ENCODE measurements at regions not wholly inside any gene's neighbourhood (a gene's known extent, or its start where the extent isn't known, plus 50 kb on each side); places are given as distances from the start of the nearest gene placed in this dataset.

DNA sequence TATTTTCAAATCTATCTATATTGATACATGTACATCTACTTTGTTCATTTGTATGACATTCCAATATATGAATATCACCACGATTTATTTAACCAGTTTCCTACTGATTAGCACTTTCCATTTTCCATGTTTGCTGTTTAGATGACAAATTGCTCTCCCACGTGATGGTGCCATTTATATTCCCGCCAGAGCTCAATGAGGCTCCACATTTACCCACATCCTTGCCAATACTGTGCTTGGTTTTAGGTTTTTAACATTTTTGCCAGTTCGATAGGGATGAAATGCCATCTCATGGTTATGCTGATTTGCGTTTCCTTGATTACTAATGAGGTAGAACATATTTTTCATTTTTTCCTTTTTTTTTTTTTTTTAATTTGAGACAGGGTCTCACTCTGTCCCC is 86.7 kb upstream of the TRIM2 start:
- Histone ChIP-seq H3K4me3 (no peak overlapping the region), H3K4me1 (ENCODE audit: low read depth) (no peaks in the 10 kb centered on the region), H3K9me3 (no peaks in the 10 kb centered on the region), H3K36me3 (ENCODE audit: low read depth) (no peaks in the 10 kb centered on the region)
- ATAC-seq (no peak), DNase-seq (no peak)
- intact Hi-C loops (cut with DNase I, micrococcal nuclease), result no loop called here
- TF ChIP-seq, protein P1, sequence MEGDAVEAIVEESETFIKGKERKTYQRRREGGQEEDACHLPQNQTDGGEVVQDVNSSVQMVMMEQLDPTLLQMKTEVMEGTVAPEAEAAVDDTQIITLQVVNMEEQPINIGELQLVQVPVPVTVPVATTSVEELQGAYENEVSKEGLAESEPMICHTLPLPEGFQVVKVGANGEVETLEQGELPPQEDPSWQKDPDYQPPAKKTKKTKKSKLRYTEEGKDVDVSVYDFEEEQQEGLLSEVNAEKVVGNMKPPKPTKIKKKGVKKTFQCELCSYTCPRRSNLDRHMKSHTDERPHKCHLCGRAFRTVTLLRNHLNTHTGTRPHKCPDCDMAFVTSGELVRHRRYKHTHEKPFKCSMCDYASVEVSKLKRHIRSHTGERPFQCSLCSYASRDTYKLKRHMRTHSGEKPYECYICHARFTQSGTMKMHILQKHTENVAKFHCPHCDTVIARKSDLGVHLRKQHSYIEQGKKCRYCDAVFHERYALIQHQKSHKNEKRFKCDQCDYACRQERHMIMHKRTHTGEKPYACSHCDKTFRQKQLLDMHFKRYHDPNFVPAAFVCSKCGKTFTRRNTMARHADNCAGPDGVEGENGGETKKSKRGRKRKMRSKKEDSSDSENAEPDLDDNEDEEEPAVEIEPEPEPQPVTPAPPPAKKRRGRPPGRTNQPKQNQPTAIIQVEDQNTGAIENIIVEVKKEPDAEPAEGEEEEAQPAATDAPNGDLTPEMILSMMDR (IDR thresholded peaks at IDR 0.05), result no peak

DNA sequence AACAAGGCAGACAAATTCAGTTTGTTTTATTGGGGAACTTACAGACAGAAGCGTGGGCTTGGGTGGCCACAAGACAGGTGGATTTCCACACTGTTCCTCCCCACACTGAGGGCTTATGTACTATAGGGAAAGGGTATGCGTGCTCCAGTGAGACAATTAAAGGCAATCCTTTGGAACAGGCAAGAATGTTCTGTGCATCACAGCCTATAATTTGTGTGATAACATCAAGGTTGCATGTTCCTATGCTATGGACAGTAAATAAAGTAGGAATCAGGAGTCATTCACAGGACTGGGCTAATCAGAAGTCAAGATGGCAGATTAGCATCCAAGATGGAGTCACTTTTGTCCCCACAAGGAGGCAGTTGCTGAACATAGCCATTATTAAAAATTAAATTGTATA is 84.6 kb upstream of the TRIM2 start:
- DNase-seq (no peak), ATAC-seq (no peak)
- H3K4me1 ChIP-seq (ENCODE audit: low read depth), result no peaks in the 10 kb centered on the region
- TF ChIP-seq, protein P1 (IDR thresholded peaks at IDR 0.05), result no peak
- intact Hi-C loops (cut with DNase I, micrococcal nuclease), result loop anchor here in 1 of 2 donors (10.0 kb wide), 1 partner anchor 275 kb away; no protein-coding TSS in a partner anchor
- no peak overlapping the region for H3K4me3 ChIP-seq
- H3K36me3 ChIP-seq (ENCODE audit: low read depth), result no peaks in the 10 kb centered on the region
- no peaks in the 10 kb centered on the region for H3K9me3 ChIP-seq

DNA sequence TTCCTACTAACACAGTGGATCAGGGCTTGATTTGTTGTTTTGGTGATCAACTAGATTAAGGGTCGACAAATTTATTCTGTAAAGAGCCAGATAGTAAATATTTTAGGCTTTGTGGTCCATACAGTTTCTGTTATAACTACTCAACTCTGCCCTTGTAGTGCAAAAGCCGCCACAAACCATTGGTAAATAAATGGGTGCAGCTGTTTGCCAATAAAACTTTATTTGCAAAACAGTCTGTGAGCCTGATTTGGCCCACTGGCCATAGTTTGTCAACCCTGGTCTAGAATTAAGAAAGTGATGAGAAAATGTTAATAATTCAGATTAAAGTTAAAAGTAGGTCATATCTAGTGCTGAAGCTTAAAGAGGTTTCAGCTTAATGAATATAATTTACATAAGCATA is 84.0 kb upstream of the TRIM2 start:
- intact Hi-C loops (cut with DNase I, micrococcal nuclease), result loop anchor here in 1 of 2 donors (10.0 kb wide), 1 partner anchor 275 kb away; no protein-coding TSS in a partner anchor
- Histone ChIP-seq H3K36me3 (ENCODE audit: low read depth) (no peaks in the 10 kb centered on the region), H3K4me1 (ENCODE audit: low read depth) (no peaks in the 10 kb centered on the region), H3K4me3 (no peak overlapping the region), H3K9me3 (no peaks in the 10 kb centered on the region)
- no peak for DNase-seq
- ATAC-seq, result no peak
- TF ChIP-seq, protein P1 (IDR thresholded peaks at IDR 0.05), result no peak

DNA sequence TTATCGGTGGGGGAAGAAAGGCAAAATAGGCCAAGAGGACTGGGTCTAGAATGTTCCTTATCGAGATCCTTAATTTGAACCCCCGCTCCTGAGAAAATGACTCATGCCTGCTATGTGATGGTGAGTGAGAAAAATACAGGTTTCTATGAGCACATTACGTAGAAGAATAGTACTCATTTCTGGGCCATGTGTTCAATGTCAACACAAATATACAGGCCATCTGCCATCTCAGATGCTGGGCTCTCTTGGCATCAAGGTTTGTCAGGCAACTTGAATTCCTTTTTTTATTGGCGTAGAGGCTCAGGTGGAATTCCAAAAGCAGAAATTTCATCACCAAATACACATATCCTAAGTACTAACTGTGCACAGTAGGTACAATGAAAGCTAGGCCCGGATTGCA is 81.4 kb upstream of the TRIM2 start:
- Histone ChIP-seq H3K9me3 (no peaks in the 10 kb centered on the region), H3K36me3 (ENCODE audit: low read depth) (no peaks in the 10 kb centered on the region), H3K4me1 (ENCODE audit: low read depth) (peaks cover 3% of the 10 kb centered on the region), H3K4me3 (no peak overlapping the region)
- DNase-seq (no peak), ATAC-seq (no peak)
- TF ChIP-seq, protein P1 (IDR thresholded peaks at IDR 0.05), result no peak
- intact Hi-C loops (cut with DNase I, micrococcal nuclease), result loop anchor here in 1 of 2 donors (10.0 kb wide), 1 partner anchor 278 kb away; no protein-coding TSS in a partner anchor

DNA sequence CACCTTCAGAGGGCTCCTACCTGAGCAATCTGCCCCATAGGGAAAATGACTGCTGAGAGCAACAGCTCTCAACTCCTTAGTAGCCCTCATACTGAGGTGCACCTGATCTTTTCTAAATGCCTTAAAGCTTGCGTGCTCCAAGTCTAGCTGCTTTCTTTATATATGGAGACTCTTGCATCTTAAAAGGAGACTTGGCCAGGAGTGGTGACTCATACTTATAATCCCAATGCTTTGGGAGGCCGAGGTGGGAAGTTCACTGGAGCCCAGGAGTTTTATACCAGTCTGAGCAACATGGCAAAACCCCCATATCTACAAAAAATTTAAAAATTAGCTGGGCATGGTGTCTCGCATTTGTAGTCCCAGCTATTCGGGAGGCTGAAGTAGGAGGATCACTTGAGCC is 78.1 kb upstream of the TRIM2 start:
- no peak for ATAC-seq
- H3K4me3 ChIP-seq, result no peak overlapping the region
- H3K9me3 ChIP-seq, result no peaks in the 10 kb centered on the region
- DNase-seq, result no peak
- peaks cover 3% of the 10 kb centered on the region for H3K4me1 ChIP-seq (ENCODE audit: low read depth)
- H3K36me3 ChIP-seq (ENCODE audit: low read depth), result no peaks in the 10 kb centered on the region
- intact Hi-C loops (cut with DNase I, micrococcal nuclease), result loop anchor here (5.0 to 10.0 kb wide), 2 partner anchors 44 to 281 kb away; no protein-coding TSS in a partner anchor
- TF ChIP-seq, protein P1 (IDR thresholded peaks at IDR 0.05), result no peak
